ENCODE measurements at regions not wholly inside any gene's neighbourhood (a gene's known extent, or its start where the extent isn't known, plus 50 kb on each side); places are given as distances from the start of the nearest gene placed in this dataset.

- TF ChIP-seq, protein P1, sequence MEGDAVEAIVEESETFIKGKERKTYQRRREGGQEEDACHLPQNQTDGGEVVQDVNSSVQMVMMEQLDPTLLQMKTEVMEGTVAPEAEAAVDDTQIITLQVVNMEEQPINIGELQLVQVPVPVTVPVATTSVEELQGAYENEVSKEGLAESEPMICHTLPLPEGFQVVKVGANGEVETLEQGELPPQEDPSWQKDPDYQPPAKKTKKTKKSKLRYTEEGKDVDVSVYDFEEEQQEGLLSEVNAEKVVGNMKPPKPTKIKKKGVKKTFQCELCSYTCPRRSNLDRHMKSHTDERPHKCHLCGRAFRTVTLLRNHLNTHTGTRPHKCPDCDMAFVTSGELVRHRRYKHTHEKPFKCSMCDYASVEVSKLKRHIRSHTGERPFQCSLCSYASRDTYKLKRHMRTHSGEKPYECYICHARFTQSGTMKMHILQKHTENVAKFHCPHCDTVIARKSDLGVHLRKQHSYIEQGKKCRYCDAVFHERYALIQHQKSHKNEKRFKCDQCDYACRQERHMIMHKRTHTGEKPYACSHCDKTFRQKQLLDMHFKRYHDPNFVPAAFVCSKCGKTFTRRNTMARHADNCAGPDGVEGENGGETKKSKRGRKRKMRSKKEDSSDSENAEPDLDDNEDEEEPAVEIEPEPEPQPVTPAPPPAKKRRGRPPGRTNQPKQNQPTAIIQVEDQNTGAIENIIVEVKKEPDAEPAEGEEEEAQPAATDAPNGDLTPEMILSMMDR (IDR thresholded peaks at IDR 0.05; ENCODE audit: low read depth, low read length) = no peak
- no peak for TF ChIP-seq EZH2phosphoT487 (IDR thresholded peaks at IDR 0.05; ENCODE audit: low read depth)
Measured at GRCh38 chr13:42380420-42381164, 108.6 kb downstream of the AKAP11 start.

All from OCI-LY3 (cell line).